ENCODE measurements at regions not wholly inside any gene's neighbourhood (a gene's known extent, or its start where the extent isn't known, plus 50 kb on each side); places are given as distances from the start of the nearest gene placed in this dataset.

DNA sequence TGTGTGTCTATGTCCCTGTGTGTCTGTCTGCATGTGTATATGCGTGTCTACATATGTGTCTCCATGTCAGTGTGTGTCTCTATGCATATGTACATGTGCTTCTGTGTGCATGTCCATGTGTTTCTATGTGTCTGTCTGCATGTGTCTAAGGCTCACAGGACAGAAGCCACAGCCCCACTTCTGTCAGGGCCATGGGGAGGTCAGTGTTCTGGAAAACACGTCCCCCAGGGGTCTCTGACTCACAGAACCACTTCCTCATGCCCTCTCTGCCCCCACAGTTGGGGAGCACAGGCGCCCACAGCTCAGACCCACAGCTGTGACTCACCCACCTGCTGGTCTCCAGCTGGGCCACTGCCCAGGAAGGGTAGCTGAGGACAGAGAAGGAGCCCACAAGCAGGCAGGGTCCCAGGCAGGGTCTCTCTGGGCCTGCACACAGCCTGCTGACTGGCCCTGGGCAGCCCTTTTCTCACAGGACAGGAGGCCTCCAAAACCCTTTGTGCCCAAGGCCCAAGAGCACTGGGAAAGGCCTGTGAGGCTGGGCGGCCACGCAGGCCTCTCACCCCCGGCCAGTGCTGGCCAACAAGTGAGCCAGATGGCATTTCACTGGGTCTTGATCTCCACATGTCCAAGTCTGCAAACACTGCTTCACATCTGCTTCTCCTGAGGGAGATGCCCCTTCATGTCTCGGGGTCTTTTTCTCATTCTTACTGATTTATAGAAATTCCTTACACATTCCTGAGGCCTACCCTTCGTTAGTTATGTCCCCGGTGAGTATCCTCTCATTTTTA, 102.9 kb upstream of the FAM20C start:
- intact Hi-C loops (cut with DNase I): no loop called here
- H3K4me1 ChIP-seq: no peaks in the 10 kb centered on the region
- TF ChIP-seq, protein P1, sequence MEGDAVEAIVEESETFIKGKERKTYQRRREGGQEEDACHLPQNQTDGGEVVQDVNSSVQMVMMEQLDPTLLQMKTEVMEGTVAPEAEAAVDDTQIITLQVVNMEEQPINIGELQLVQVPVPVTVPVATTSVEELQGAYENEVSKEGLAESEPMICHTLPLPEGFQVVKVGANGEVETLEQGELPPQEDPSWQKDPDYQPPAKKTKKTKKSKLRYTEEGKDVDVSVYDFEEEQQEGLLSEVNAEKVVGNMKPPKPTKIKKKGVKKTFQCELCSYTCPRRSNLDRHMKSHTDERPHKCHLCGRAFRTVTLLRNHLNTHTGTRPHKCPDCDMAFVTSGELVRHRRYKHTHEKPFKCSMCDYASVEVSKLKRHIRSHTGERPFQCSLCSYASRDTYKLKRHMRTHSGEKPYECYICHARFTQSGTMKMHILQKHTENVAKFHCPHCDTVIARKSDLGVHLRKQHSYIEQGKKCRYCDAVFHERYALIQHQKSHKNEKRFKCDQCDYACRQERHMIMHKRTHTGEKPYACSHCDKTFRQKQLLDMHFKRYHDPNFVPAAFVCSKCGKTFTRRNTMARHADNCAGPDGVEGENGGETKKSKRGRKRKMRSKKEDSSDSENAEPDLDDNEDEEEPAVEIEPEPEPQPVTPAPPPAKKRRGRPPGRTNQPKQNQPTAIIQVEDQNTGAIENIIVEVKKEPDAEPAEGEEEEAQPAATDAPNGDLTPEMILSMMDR (IDR thresholded peaks at IDR 0.05): no peak
- no peaks in the 10 kb centered on the region for H3K36me3 ChIP-seq
- H3K27me3 ChIP-seq: no peaks in the 10 kb centered on the region
- no peak overlapping the region for H3K9ac ChIP-seq (ENCODE audit: low read depth in 2 of 2, low read length in 2 of 2)
- peak overlapping the region; percentile 36 for H3K27ac ChIP-seq
- no peaks in the 10 kb centered on the region for H3K9me3 ChIP-seq
- H3K4me3 ChIP-seq: no peak overlapping the region
- DNase-seq: no peak

- Histone ChIP-seq H3K27me3 (no peaks in the 10 kb centered on the region), H3K27ac (no peak overlapping the region), H3K9ac (ENCODE audit: low read depth in 2 of 2, low read length in 2 of 2) (no peak overlapping the region), H3K4me3 (no peak overlapping the region), H3K9me3 (no peaks in the 10 kb centered on the region), H3K4me1 (no peaks in the 10 kb centered on the region), H3K36me3 (no peaks in the 10 kb centered on the region)
- TF ChIP-seq, protein P1 (IDR thresholded peaks at IDR 0.05): no peak
- DNase-seq: no peak
- intact Hi-C loops (cut with DNase I): no loop called here
Observed at GRCh38 chr7:90111-91063, 102.0 kb upstream of the FAM20C start.

- no peak for DNase-seq
- Histone ChIP-seq H3K9ac (ENCODE audit: low read depth in 2 of 2, low read length in 2 of 2) (no peak overlapping the region), H3K27ac (no peak overlapping the region), H3K36me3 (no peaks in the 10 kb centered on the region), H3K27me3 (no peaks in the 10 kb centered on the region), H3K9me3 (no peaks in the 10 kb centered on the region), H3K4me3 (no peak overlapping the region), H3K4me1 (no peaks in the 10 kb centered on the region)
- TF ChIP-seq, protein P1 (IDR thresholded peaks at IDR 0.05): no peak
- intact Hi-C loops (cut with DNase I): no loop called here
Observed at GRCh38 chr7:91396-92175, 100.8 kb upstream of the FAM20C start.

GRCh38 chr7:92231-92674, 100.1 kb upstream of the FAM20C start:
- TF ChIP-seq, protein P1 (IDR thresholded peaks at IDR 0.05): no peak
- Histone ChIP-seq H3K27ac (no peak overlapping the region), H3K4me1 (no peaks in the 10 kb centered on the region), H3K36me3 (no peaks in the 10 kb centered on the region), H3K4me3 (no peak overlapping the region), H3K27me3 (no peaks in the 10 kb centered on the region), H3K9ac (ENCODE audit: low read depth in 2 of 2, low read length in 2 of 2) (no peak overlapping the region), H3K9me3 (no peaks in the 10 kb centered on the region)
- intact Hi-C loops (cut with DNase I): no loop called here
- no peak for DNase-seq

All from colonic mucosa (tissue), 4 donors.